ENCODE measurements at regions not wholly inside any gene's neighbourhood (a gene's known extent, or its start where the extent isn't known, plus 50 kb on each side); places are given as distances from the start of the nearest gene placed in this dataset.
"Not testable (repeated sequence)": the region's sequence is repeated elsewhere in the genome, so short reads cannot be mapped to it uniquely, and the experiment has no call there.

GRCh38 chr10:4276151-4276550 is 491.1 kb upstream of the KLF6 start:
- Mint-ChIP-seq H3K36me3 (ENCODE audit: low read depth, unreplicated experiment) (no peaks in the 10 kb centered on the region), H3K4me1 (ENCODE audit: unreplicated experiment) (no peaks in the 10 kb centered on the region), H3K9me3 (ENCODE audit: unreplicated experiment) (no peaks in the 10 kb centered on the region), H3K27me3 (ENCODE audit: unreplicated experiment) (no peaks in the 10 kb centered on the region), H3K27ac (ENCODE audit: unreplicated experiment) (no peak overlapping the region), H3K4me3 (ENCODE audit: unreplicated experiment) (no peak overlapping the region)
- no peak for TF ChIP-seq CTCF (IDR thresholded peaks at IDR 0.05; ENCODE audit: unreplicated experiment)
- DNase-seq (ENCODE audit: low spot score) = no peak

GRCh38 chr10:4274671-4275070 is 489.7 kb upstream of the KLF6 start:
- not testable (repeated sequence) for H3K4me3 Mint-ChIP-seq (ENCODE audit: unreplicated experiment); H3K36me3 Mint-ChIP-seq (ENCODE audit: low read depth, unreplicated experiment); H3K27me3 Mint-ChIP-seq (ENCODE audit: unreplicated experiment); H3K9me3 Mint-ChIP-seq (ENCODE audit: unreplicated experiment); H3K4me1 Mint-ChIP-seq (ENCODE audit: unreplicated experiment); H3K27ac Mint-ChIP-seq (ENCODE audit: unreplicated experiment); DNase-seq (ENCODE audit: low spot score)

- no peaks in the 10 kb centered on the region for H3K27me3 Mint-ChIP-seq (ENCODE audit: unreplicated experiment)
- H3K27ac Mint-ChIP-seq (ENCODE audit: unreplicated experiment) = no peak overlapping the region
- H3K9me3 Mint-ChIP-seq (ENCODE audit: unreplicated experiment) = no peaks in the 10 kb centered on the region
- no peak for TF ChIP-seq CTCF (IDR thresholded peaks at IDR 0.05; ENCODE audit: unreplicated experiment)
- peaks cover 6% of the 10 kb centered on the region for H3K4me1 Mint-ChIP-seq (ENCODE audit: unreplicated experiment)
- H3K4me3 Mint-ChIP-seq (ENCODE audit: unreplicated experiment) = no peak overlapping the region
- no peaks in the 10 kb centered on the region for H3K36me3 Mint-ChIP-seq (ENCODE audit: low read depth, unreplicated experiment)
- no peak for DNase-seq (ENCODE audit: low spot score)
Observed at GRCh38 chr10:4271193-4271592, 486.2 kb upstream of the KLF6 start.

GRCh38 chr10:4270116-4270515 is 485.1 kb upstream of the KLF6 start:
- no peak overlapping the region for H3K27ac Mint-ChIP-seq (ENCODE audit: unreplicated experiment)
- no peaks in the 10 kb centered on the region for H3K9me3 Mint-ChIP-seq (ENCODE audit: unreplicated experiment)
- no peak for TF ChIP-seq CTCF (IDR thresholded peaks at IDR 0.05; ENCODE audit: unreplicated experiment)
- no peak overlapping the region for H3K4me3 Mint-ChIP-seq (ENCODE audit: unreplicated experiment)
- peaks cover 11% of the 10 kb centered on the region for H3K4me1 Mint-ChIP-seq (ENCODE audit: unreplicated experiment)
- no peak for DNase-seq (ENCODE audit: low spot score)
- no peaks in the 10 kb centered on the region for H3K27me3 Mint-ChIP-seq (ENCODE audit: unreplicated experiment)
- no peaks in the 10 kb centered on the region for H3K36me3 Mint-ChIP-seq (ENCODE audit: low read depth, unreplicated experiment)

- H3K4me3 Mint-ChIP-seq (ENCODE audit: unreplicated experiment); DNase-seq (ENCODE audit: low spot score); H3K27ac Mint-ChIP-seq (ENCODE audit: unreplicated experiment); H3K36me3 Mint-ChIP-seq (ENCODE audit: low read depth, unreplicated experiment); H3K9me3 Mint-ChIP-seq (ENCODE audit: unreplicated experiment); H3K27me3 Mint-ChIP-seq (ENCODE audit: unreplicated experiment): not testable (repeated sequence)
- H3K4me1 Mint-ChIP-seq (ENCODE audit: unreplicated experiment) = peaks cover 11% of the 10 kb centered on the region
Observed at GRCh38 chr10:4268490-4268889, 483.5 kb upstream of the KLF6 start.

GRCh38 chr10:4267086-4267773 is 482.2 kb upstream of the KLF6 start:
- no peak overlapping the region for H3K27ac Mint-ChIP-seq (ENCODE audit: unreplicated experiment)
- no peak overlapping the region for H3K4me3 Mint-ChIP-seq (ENCODE audit: unreplicated experiment)
- H3K4me1 Mint-ChIP-seq (ENCODE audit: unreplicated experiment) = peaks cover 11% of the 10 kb centered on the region
- DNase-seq (ENCODE audit: low spot score) = no peak
- TF ChIP-seq CTCF (IDR thresholded peaks at IDR 0.05; ENCODE audit: unreplicated experiment) = no peak
- no peaks in the 10 kb centered on the region for H3K36me3 Mint-ChIP-seq (ENCODE audit: low read depth, unreplicated experiment)
- H3K9me3 Mint-ChIP-seq (ENCODE audit: unreplicated experiment) = no peaks in the 10 kb centered on the region
- no peaks in the 10 kb centered on the region for H3K27me3 Mint-ChIP-seq (ENCODE audit: unreplicated experiment)

Measured in endothelial cell (in vitro differentiated cells).